Osteocyte (in vitro differentiated cells): ENCODE measurements at regions not wholly inside any gene's neighbourhood (a gene's known extent, or its start where the extent isn't known, plus 50 kb on each side); places are given as distances from the start of the nearest gene placed in this dataset.

Experiments
- DNase-seq: peaks from one replicate; pipeline ENCODE4 v3.0.0; 2021; ENCODE audit warnings: mixed read lengths; ENCODE audit not compliant: unreplicated experiment; ENCODE audit errors: extremely low spot score
- H3K27ac Mint-ChIP-seq: one replicate; pipeline ENCODE4 v1.8.0; 2021; ENCODE audit warnings: mild to moderate bottlenecking, mixed read lengths; ENCODE audit not compliant: unreplicated experiment
- H3K27me3 Mint-ChIP-seq: one replicate; pipeline ENCODE4 v1.8.0; 2021; ENCODE audit warnings: mixed read lengths; ENCODE audit not compliant: unreplicated experiment
- H3K36me3 Mint-ChIP-seq: one replicate; pipeline ENCODE4 v1.8.0; 2021; ENCODE audit warnings: mixed read lengths; ENCODE audit not compliant: unreplicated experiment
- H3K4me1 Mint-ChIP-seq: one replicate; pipeline ENCODE4 v1.8.0; 2021; ENCODE audit warnings: mixed read lengths; ENCODE audit not compliant: unreplicated experiment
- H3K4me3 Mint-ChIP-seq: one replicate; pipeline ENCODE4 v1.8.0; 2021; ENCODE audit warnings: mild to moderate bottlenecking, moderate library complexity, mixed read lengths; ENCODE audit not compliant: unreplicated experiment
- H3K9me3 Mint-ChIP-seq: one replicate; pipeline ENCODE4 v1.8.0; 2021; ENCODE audit warnings: mixed read lengths; ENCODE audit not compliant: unreplicated experiment
- CTCF ChIP-seq: fragments of 200-600 bp; sonication (generic); IDR thresholded peaks from 2 replicates; pipeline ENCODE4 v1.5.0; 2021; ENCODE audit warnings: antibody characterized with exemption, mild to moderate bottlenecking, moderate library complexity

GRCh38 chr1:116460783-116461376 lies 87.8 kb downstream of the ATP1A1 start:
- peaks cover 59% of the 10 kb centered on the region for H3K27me3 Mint-ChIP-seq
- H3K36me3 Mint-ChIP-seq, result no peaks in the 10 kb centered on the region
- no peak overlapping the region for H3K27ac Mint-ChIP-seq
- peak; percentile 19 for DNase-seq
- no peak for TF ChIP-seq CTCF
- peaks cover 3% of the 10 kb centered on the region for H3K4me1 Mint-ChIP-seq
- no peak overlapping the region for H3K4me3 Mint-ChIP-seq
- H3K9me3 Mint-ChIP-seq, result no peaks in the 10 kb centered on the region

DNA sequence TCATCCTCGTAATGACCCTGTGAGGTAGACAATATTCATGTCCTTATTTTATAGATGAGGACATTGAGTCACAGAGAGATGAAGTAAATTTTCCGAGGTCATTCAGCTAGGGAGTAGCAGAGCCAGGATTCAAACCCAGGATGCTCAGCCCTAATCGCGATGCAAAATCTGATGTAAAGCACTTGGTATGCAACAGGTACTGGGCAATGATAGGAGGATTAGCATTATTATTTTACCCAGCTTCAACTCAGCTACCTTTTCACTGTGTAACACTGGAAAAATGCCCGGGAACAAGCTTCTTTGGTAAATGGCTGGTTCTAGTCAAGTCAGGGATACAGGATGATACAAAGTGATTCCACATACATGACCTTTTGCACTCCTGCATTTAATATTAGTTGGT lies 88.7 kb downstream of the ATP1A1 start:
- no peak for DNase-seq
- H3K4me1 Mint-ChIP-seq, result peaks cover 3% of the 10 kb centered on the region
- peaks cover 60% of the 10 kb centered on the region for H3K27me3 Mint-ChIP-seq
- H3K9me3 Mint-ChIP-seq, result no peaks in the 10 kb centered on the region
- H3K4me3 Mint-ChIP-seq, result no peak overlapping the region
- no peaks in the 10 kb centered on the region for H3K36me3 Mint-ChIP-seq
- H3K27ac Mint-ChIP-seq, result no peak overlapping the region
- TF ChIP-seq CTCF, result no peak

- Mint-ChIP-seq H3K27me3 (peaks cover 63% of the 10 kb centered on the region), H3K27ac (no peak overlapping the region), H3K36me3 (no peaks in the 10 kb centered on the region), H3K9me3 (no peaks in the 10 kb centered on the region), H3K4me3 (no peak overlapping the region), H3K4me1 (peaks cover 6% of the 10 kb centered on the region)
- no peak for TF ChIP-seq CTCF
- no peak for DNase-seq
Observed at GRCh38 chr1:116462722-116463121, 89.7 kb downstream of the ATP1A1 start.

- no peak for TF ChIP-seq CTCF
- H3K9me3 Mint-ChIP-seq, result no peaks in the 10 kb centered on the region
- DNase-seq, result no peak
- H3K4me3 Mint-ChIP-seq, result no peak overlapping the region
- H3K27me3 Mint-ChIP-seq, result peaks cover 62% of the 10 kb centered on the region
- H3K4me1 Mint-ChIP-seq, result peaks cover 9% of the 10 kb centered on the region
- no peak overlapping the region for H3K27ac Mint-ChIP-seq
- H3K36me3 Mint-ChIP-seq, result no peaks in the 10 kb centered on the region
Observed at GRCh38 chr1:116463730-116464129, 90.7 kb downstream of the ATP1A1 start.
